HL-60 (cell line): ENCODE measurements at regions not wholly inside any gene's neighbourhood (a gene's known extent, or its start where the extent isn't known, plus 50 kb on each side); places are given as distances from the start of the nearest gene placed in this dataset.

Experiments used
- DNase-seq, 2 experiments: peaks; one replicate each; pipeline ENCODE4 v3.0.0-alpha.2; 2010 to 2020; ENCODE audit warnings: low read depth in 1 of 2, low spot score in 1 of 2
- H3K27ac ChIP-seq: fragments of 250-450 bp; sonication (Bioruptor Pico); replicated peaks from 2 replicates; pipeline ENCODE4 v1.5.1; 2020; ENCODE audit warnings: mild to moderate bottlenecking, moderate library complexity
- H3K27me3 ChIP-seq: fragments of 250-450 bp; sonication (Bioruptor Pico); 2 replicates; pipeline ENCODE4 v1.5.1; 2021; ENCODE audit warnings: mild to moderate bottlenecking, moderate library complexity; ENCODE audit not compliant: insufficient read depth, poor library complexity, severe bottlenecking
- H3K4me3 ChIP-seq: replicated peaks from 2 replicates; pipeline ENCODE4 v1.5.1; 2011; ENCODE audit warnings: mild to moderate bottlenecking, control low read depth, low read length; ENCODE audit not compliant: insufficient read depth
- CTCF ChIP-seq: IDR thresholded peaks from one replicate; pipeline ENCODE4 v1.5.1; 2011; ENCODE audit warnings: low read length, control low read depth, inconsistent platforms; ENCODE audit not compliant: insufficient read depth
- GABPA ChIP-seq: IDR thresholded peaks from 2 replicates; pipeline ENCODE4 v1.6.1; 2012; ENCODE audit warnings: low read depth
- POLR2AphosphoS5 ChIP-seq: IDR thresholded peaks from 2 replicates; pipeline ENCODE4 v1.6.1; 2012; ENCODE audit warnings: low read depth
- REST ChIP-seq: IDR thresholded peaks from 2 replicates; pipeline ENCODE4 v1.6.1; 2012; ENCODE audit warnings: low read depth; ENCODE audit not compliant: insufficient replicate concordance
- SPI1 ChIP-seq: IDR thresholded peaks from 2 replicates; pipeline ENCODE4 v1.6.1; 2012; ENCODE audit warnings: low read depth, mild to moderate bottlenecking, borderline replicate concordance

- no peak for DNase-seq
- no peak overlapping the region for H3K27ac ChIP-seq
- no peak overlapping the region for H3K4me3 ChIP-seq
- no peak for TF ChIP-seq POLR2AphosphoS5
- TF ChIP-seq CTCF = no peak
- no peak for TF ChIP-seq REST
- TF ChIP-seq GABPA = no peak
- TF ChIP-seq SPI1 = no peak
- no peaks in the 10 kb centered on the region for H3K27me3 ChIP-seq
Observed at GRCh38 chr2:8448824-8449556, 232.9 kb upstream of the ID2 start.

GRCh38 chr2:8451273-8451672, 230.6 kb upstream of the ID2 start:
- Histone ChIP-seq H3K27ac (no peak overlapping the region), H3K4me3 (no peak overlapping the region), H3K27me3 (no peaks in the 10 kb centered on the region)
- DNase-seq = no peak
- TF ChIP-seq SPI1 = no peak
- no peak for TF ChIP-seq GABPA
- TF ChIP-seq CTCF = no peak
- TF ChIP-seq REST = no peak
- TF ChIP-seq POLR2AphosphoS5 = no peak

- no peaks in the 10 kb centered on the region for H3K27me3 ChIP-seq
- no peak overlapping the region for H3K27ac ChIP-seq
- no peak for TF ChIP-seq GABPA
- no peak for TF ChIP-seq SPI1
- TF ChIP-seq POLR2AphosphoS5 = no peak
- H3K4me3 ChIP-seq = no peak overlapping the region
- DNase-seq = no peak
Observed at GRCh38 chr2:8452296-8452695, 229.6 kb upstream of the ID2 start.

- no peak overlapping the region for H3K4me3 ChIP-seq
- H3K27me3 ChIP-seq = no peaks in the 10 kb centered on the region
- TF ChIP-seq CTCF (no peak), POLR2AphosphoS5 (no peak), GABPA (no peak), REST (no peak), SPI1 (no peak)
- no peak for DNase-seq
- H3K27ac ChIP-seq = no peak overlapping the region
Observed at GRCh38 chr2:8452979-8453903, 228.6 kb upstream of the ID2 start.
